ENCODE measurements at regions not wholly inside any gene's neighbourhood (a gene's known extent, or its start where the extent isn't known, plus 50 kb on each side); places are given as distances from the start of the nearest gene placed in this dataset.
A peak's percentile ranks its signal among the peaks of the same experiment; 100 is the strongest.

DNA sequence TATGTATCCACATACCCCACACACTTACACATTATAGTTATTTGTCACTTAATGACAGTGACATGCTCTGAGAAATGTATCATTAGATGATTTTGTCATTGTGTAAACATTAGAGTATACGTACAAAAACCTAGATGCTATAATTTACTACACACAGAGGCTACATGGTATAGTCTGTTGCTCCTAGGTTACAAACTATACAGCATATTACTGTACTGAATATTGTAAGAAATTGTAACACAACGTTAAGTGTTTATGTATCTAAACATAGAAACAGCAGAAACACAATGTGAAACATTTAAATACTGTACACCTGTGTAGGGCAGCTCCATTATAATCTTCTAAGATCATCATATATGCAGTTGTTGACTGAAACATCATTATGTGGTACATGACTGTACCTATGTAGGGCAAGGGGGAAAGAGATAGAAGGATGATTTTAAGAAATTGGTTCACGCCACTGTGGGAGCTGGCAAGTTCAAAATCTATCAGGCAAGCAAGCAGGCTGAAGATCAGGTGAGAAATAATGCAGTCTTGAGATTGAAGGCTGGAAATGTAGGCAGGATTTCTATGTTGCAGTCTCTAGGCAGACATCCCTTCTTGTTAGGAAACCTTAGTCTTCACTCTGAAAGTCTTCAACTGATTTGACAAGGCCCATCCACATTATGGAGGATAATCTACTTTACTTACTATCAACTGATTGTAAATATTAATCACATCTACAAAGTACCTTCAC lies 78.0 kb upstream of the CPEB2 start:
- no peaks in the 10 kb centered on the region for H3K27me3 ChIP-seq (ENCODE audit: control insufficient read depth, extremely low read depth, insufficient read depth, low read length)
- H3K4me1 ChIP-seq (ENCODE audit: control insufficient read depth, extremely low read depth, insufficient read depth, low read length) = no peaks in the 10 kb centered on the region
- no peak overlapping the region for H2AFZ ChIP-seq (ENCODE audit: control insufficient read depth, low read length)
- no peaks in the 10 kb centered on the region for H3K79me2 ChIP-seq (ENCODE audit: control insufficient read depth, insufficient read depth, low read length)
- H3K27ac ChIP-seq (ENCODE audit: control insufficient read depth, insufficient read depth, low read length) = no peak overlapping the region
- FAIRE-seq (peak; percentile 29), DNase-seq (ENCODE audit: low read depth, low spot score) (no peak)
- no peak overlapping the region for H3K4me2 ChIP-seq (ENCODE audit: control insufficient read depth, extremely low read depth, insufficient read depth, low read depth, low read length)
- dilution Hi-C loops (cut with MboI; ENCODE audit: extremely low pct_ligation_motif_present, low sequenced_read_pairs) = no loop called here
- no peaks in the 10 kb centered on the region for H3K36me3 ChIP-seq (ENCODE audit: control insufficient read depth in 2 of 2, extremely low read depth in 1 of 2, insufficient read depth in 2 of 2, low read length in 2 of 2)
- H3K9me3 ChIP-seq (ENCODE audit: control insufficient read depth, low read depth, low read length) = no peaks in the 10 kb centered on the region
- TF ChIP-seq EZH2 (IDR thresholded peaks at IDR 0.05; ENCODE audit: low read length) = no peak
- TF ChIP-seq, protein P1, sequence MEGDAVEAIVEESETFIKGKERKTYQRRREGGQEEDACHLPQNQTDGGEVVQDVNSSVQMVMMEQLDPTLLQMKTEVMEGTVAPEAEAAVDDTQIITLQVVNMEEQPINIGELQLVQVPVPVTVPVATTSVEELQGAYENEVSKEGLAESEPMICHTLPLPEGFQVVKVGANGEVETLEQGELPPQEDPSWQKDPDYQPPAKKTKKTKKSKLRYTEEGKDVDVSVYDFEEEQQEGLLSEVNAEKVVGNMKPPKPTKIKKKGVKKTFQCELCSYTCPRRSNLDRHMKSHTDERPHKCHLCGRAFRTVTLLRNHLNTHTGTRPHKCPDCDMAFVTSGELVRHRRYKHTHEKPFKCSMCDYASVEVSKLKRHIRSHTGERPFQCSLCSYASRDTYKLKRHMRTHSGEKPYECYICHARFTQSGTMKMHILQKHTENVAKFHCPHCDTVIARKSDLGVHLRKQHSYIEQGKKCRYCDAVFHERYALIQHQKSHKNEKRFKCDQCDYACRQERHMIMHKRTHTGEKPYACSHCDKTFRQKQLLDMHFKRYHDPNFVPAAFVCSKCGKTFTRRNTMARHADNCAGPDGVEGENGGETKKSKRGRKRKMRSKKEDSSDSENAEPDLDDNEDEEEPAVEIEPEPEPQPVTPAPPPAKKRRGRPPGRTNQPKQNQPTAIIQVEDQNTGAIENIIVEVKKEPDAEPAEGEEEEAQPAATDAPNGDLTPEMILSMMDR (optimal IDR thresholded peaks at IDR 0.05 in 1 of 3, IDR thresholded peaks at IDR 0.05 in 1 of 3, conservative IDR thresholded peaks at IDR 0.05 in 1 of 3; ENCODE audit: extremely low read depth in 1 of 3, insufficient read depth in 2 of 3, low read length in 3 of 3) = no peak
- H4K20me1 ChIP-seq (ENCODE audit: control insufficient read depth, extremely low read depth, insufficient read depth, low read length) = no peaks in the 10 kb centered on the region
- H3K9me1 ChIP-seq (ENCODE audit: control insufficient read depth, extremely low read depth, insufficient read depth, low read length) = no peaks in the 10 kb centered on the region
- no peak overlapping the region for H3K4me3 ChIP-seq (ENCODE audit: control insufficient read depth in 2 of 3, extremely low read depth in 1 of 3, insufficient read depth in 2 of 3, low read depth in 1 of 3, low read length in 3 of 3)
- no peak overlapping the region for H3K9ac ChIP-seq (ENCODE audit: control insufficient read depth, extremely low read depth, insufficient read depth, low read length)

DNA sequence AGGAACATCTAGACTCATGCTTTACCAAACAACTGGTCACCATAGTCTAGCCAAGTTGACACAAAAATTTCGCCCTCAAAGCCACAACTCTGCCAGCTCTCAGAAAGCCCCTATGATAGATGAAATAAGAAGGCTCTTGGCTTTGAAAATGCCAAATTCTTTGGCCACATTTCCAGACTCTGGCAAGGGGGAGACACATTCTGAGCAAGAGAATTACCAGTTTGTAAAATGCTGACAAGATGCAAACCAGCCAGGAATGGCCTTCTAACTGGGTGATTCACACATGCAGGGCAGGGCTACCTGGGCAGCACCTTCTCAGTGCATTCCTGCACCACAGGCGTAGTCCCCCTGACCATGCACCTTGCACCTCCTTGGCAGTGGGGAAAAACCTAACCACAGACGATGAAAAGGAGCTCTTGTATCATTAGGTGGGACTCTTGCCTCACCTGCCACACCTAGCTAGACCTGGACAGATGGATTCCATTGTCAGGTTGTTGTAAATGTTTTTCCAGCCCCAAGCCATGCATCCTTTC lies 77.4 kb upstream of the CPEB2 start:
- Histone ChIP-seq H3K9ac (ENCODE audit: control insufficient read depth, extremely low read depth, insufficient read depth, low read length) (no peak overlapping the region), H3K4me2 (ENCODE audit: control insufficient read depth, extremely low read depth, insufficient read depth, low read depth, low read length) (no peak overlapping the region), H2AFZ (ENCODE audit: control insufficient read depth, low read length) (no peak overlapping the region), H3K9me3 (ENCODE audit: control insufficient read depth, low read depth, low read length) (no peaks in the 10 kb centered on the region), H3K27ac (ENCODE audit: control insufficient read depth, insufficient read depth, low read length) (no peak overlapping the region), H3K27me3 (ENCODE audit: control insufficient read depth, extremely low read depth, insufficient read depth, low read length) (no peaks in the 10 kb centered on the region), H4K20me1 (ENCODE audit: control insufficient read depth, extremely low read depth, insufficient read depth, low read length) (no peaks in the 10 kb centered on the region), H3K4me1 (ENCODE audit: control insufficient read depth, extremely low read depth, insufficient read depth, low read length) (no peaks in the 10 kb centered on the region), H3K79me2 (ENCODE audit: control insufficient read depth, insufficient read depth, low read length) (no peaks in the 10 kb centered on the region), H3K9me1 (ENCODE audit: control insufficient read depth, extremely low read depth, insufficient read depth, low read length) (no peaks in the 10 kb centered on the region), H3K4me3 (ENCODE audit: control insufficient read depth in 2 of 3, extremely low read depth in 1 of 3, insufficient read depth in 2 of 3, low read depth in 1 of 3, low read length in 3 of 3) (no peak overlapping the region), H3K36me3 (ENCODE audit: control insufficient read depth in 2 of 2, extremely low read depth in 1 of 2, insufficient read depth in 2 of 2, low read length in 2 of 2) (no peaks in the 10 kb centered on the region)
- DNase-seq (ENCODE audit: low read depth, low spot score) = no peak
- TF ChIP-seq, protein P1 (optimal IDR thresholded peaks at IDR 0.05 in 1 of 3, IDR thresholded peaks at IDR 0.05 in 1 of 3, conservative IDR thresholded peaks at IDR 0.05 in 1 of 3; ENCODE audit: extremely low read depth in 1 of 3, insufficient read depth in 2 of 3, low read length in 3 of 3) = no peak
- no peak for TF ChIP-seq EZH2 (IDR thresholded peaks at IDR 0.05; ENCODE audit: low read length)
- dilution Hi-C loops (cut with MboI; ENCODE audit: extremely low pct_ligation_motif_present, low sequenced_read_pairs) = no loop called here
- no peak for FAIRE-seq
